Esophagus (tissue), 2 donors: ENCODE measurements at regions not wholly inside any gene's neighbourhood (a gene's known extent, or its start where the extent isn't known, plus 50 kb on each side); places are given as distances from the start of the nearest gene placed in this dataset.

Experiments
- H3K27ac ChIP-seq, 2 donors: one replicate each; pipeline ENCODE4 v1.5.1; 2013; ENCODE audit warnings: low read depth in 2 of 2, mild to moderate bottlenecking in 2 of 2, inconsistent platforms in 1 of 2, low read length in 1 of 2, moderate library complexity in 1 of 2
- H3K27me3 ChIP-seq, 2 donors: one replicate each; pipeline ENCODE4 v1.6.1; 2013; ENCODE audit warnings: low read length in 2 of 2, control low read depth in 1 of 2, mild to moderate bottlenecking in 1 of 2; ENCODE audit not compliant: insufficient read depth in 2 of 2, control insufficient read depth in 1 of 2
- H3K36me3 ChIP-seq, 2 donors: one replicate each; pipeline ENCODE4 v1.6.1; 2013; ENCODE audit warnings: low read length in 1 of 2; ENCODE audit not compliant: control insufficient read depth in 2 of 2, insufficient read depth in 2 of 2
- H3K4me1 ChIP-seq, 2 donors: one replicate each; pipeline ENCODE4 v1.6.1; 2013; ENCODE audit warnings: low read length in 1 of 2; ENCODE audit not compliant: control insufficient read depth in 2 of 2, insufficient read depth in 2 of 2
- H3K4me3 ChIP-seq, 2 donors: one replicate each; pipeline ENCODE4 v1.5.1; 2013; ENCODE audit warnings: low read length in 2 of 2, mild to moderate bottlenecking in 2 of 2, low read depth in 1 of 2, moderate library complexity in 1 of 2
- H3K9me3 ChIP-seq, 2 donors: one replicate each; pipeline ENCODE4 v1.6.1; 2013; ENCODE audit warnings: mild to moderate bottlenecking in 2 of 2, low read depth in 1 of 2, low read length in 1 of 2, moderate library complexity in 1 of 2; ENCODE audit not compliant: control insufficient read depth in 2 of 2, insufficient read depth in 1 of 2
- WGBS, 2 donors: extraction: QIAGEN DNeasy Blood & Tissue Kit; methylation state at CpG; one replicate each; pipeline ENCODE4 v1.1.7; 2013; 5-methylcytosine and 5-hydroxymethylcytosine counted together
- donor health status: healthy with polysubstance abuse.
- donor health status: Bipolar disorder and iron deficiency.

DNA sequence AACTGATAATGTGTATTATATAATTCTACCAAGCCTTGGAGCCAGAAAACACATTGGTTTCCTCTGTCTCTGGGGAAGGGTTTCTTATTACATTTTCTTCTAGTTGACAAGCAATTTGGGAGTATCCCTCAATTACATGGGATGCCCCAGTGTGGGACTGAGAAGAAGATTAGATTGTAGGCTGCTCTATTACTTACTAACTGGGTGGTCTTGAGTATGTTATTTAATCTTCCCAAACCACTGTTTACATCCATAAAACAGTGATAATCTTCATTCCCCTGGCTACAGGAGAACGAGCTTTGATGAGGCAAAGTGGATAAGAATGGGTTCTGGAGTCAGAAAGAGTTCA is 105.8 kb downstream of the TSEN15 start:
- Histone ChIP-seq H3K27me3 (no peaks in the 10 kb centered on the region), H3K9me3 (no peaks in the 10 kb centered on the region), H3K27ac (no peak overlapping the region), H3K4me3 (no peak overlapping the region), H3K4me1 (no peaks in the 10 kb centered on the region), H3K36me3 (no peaks in the 10 kb centered on the region)
- 42 to 51% methylated on average over 1 of the region's 1 CpG for WGBS, 2 donors

DNA sequence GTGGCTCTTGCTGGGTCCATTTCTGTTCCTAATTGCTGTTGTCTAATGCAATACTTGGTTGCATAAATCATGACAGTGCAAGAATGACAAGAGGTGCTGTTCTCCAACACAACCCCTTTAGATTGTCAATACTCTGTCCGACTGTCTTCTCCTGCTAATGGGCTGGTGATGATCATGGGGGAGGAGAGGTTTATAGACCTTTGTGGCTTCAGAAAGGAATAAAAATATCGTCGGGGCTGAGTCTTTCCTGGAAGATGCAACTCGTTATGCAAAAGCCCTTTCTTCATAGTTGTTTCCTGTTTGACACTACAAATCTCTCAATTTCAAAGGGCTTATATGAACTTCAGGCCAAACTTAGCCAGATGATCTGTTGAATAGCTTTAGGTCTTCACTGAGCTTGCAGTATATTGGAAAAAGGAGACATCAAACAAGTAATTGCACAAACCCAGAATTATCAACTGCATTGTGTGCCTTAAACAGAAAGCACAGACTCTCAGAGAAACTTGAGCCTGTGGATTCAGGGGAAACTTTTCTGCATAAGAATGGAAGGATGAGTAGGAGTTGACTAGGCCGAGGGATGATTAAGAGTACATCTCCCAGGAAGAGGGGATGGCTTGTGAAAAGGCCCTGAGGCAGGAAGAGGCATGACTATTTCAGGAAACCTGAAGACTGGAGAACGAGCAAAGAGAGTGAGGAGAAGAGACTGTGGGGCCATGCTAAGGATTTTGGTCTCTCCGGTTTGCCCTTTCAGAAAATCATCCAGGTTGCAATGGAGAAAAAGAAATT is 107.6 kb downstream of the TSEN15 start:
- Histone ChIP-seq H3K27ac (no peak overlapping the region), H3K9me3 (no peaks in the 10 kb centered on the region), H3K4me1 (no peaks in the 10 kb centered on the region), H3K27me3 (no peaks in the 10 kb centered on the region), H3K36me3 (no peaks in the 10 kb centered on the region), H3K4me3 (no peak overlapping the region)
- 65 to 68% methylated on average over 7 of the region's 7 CpGs for WGBS, 2 donors

- no peaks in the 10 kb centered on the region for H3K27me3 ChIP-seq
- no peak overlapping the region for H3K4me3 ChIP-seq
- H3K36me3 ChIP-seq = no peaks in the 10 kb centered on the region
- H3K27ac ChIP-seq = no peak overlapping the region
- H3K4me1 ChIP-seq = no peaks in the 10 kb centered on the region
- H3K9me3 ChIP-seq = peaks cover 0 to 2% of the 10 kb centered on the region in 2 donors
- WGBS, 2 donors = 80 to 82% methylated on average over 2 of the region's 2 CpGs
Measured at GRCh38 chr1:184160236-184160635, 108.7 kb downstream of the TSEN15 start.

GRCh38 chr1:184161071-184161698 is 109.7 kb downstream of the TSEN15 start:
- Histone ChIP-seq H3K4me1 (no peaks in the 10 kb centered on the region), H3K4me3 (no peak overlapping the region), H3K27me3 (no peaks in the 10 kb centered on the region), H3K27ac (no peak overlapping the region), H3K9me3 (peaks cover 0 to 2% of the 10 kb centered on the region in 2 donors), H3K36me3 (no peaks in the 10 kb centered on the region)
- WGBS, 2 donors = 59 to 65% methylated on average over 3 of the region's 3 CpGs

DNA sequence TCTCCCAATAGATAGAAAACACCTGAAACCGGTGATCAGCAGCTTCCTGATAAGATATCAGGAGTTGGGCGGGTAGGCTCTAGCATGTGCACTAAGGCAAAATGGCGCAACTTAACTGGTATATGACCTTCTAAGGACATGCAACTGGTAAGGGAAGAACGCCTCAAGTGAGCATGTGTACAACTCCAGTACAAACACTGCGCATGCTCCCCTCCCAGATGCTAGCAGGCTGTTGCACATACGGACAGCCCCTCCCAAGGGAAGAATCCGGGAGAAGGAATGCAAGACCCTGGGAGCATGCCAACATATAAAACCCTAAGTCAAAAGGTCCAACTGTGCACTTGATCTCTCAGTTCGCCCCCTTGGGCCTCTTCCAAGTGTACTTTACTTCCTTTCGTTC is 110.8 kb downstream of the TSEN15 start:
- H3K4me1 ChIP-seq = no peaks in the 10 kb centered on the region
- peaks cover 0 to 2% of the 10 kb centered on the region in 2 donors for H3K9me3 ChIP-seq
- no peak overlapping the region for H3K4me3 ChIP-seq
- WGBS, 2 donors = 70 to 74% methylated on average over 9 of the region's 9 CpGs
- H3K27ac ChIP-seq = no peak overlapping the region
- H3K36me3 ChIP-seq = no peaks in the 10 kb centered on the region
- no peaks in the 10 kb centered on the region for H3K27me3 ChIP-seq

- Histone ChIP-seq H3K27me3 (no peaks in the 10 kb centered on the region), H3K4me1 (no peaks in the 10 kb centered on the region), H3K4me3 (no peak overlapping the region), H3K36me3 (no peaks in the 10 kb centered on the region), H3K9me3 (peaks cover 0 to 2% of the 10 kb centered on the region in 2 donors), H3K27ac (no peak overlapping the region)
- 78 to 79% methylated on average over 3 of the region's 3 CpGs for WGBS, 2 donors
Measured at GRCh38 chr1:184163674-184164465, 112.3 kb downstream of the TSEN15 start.

DNA sequence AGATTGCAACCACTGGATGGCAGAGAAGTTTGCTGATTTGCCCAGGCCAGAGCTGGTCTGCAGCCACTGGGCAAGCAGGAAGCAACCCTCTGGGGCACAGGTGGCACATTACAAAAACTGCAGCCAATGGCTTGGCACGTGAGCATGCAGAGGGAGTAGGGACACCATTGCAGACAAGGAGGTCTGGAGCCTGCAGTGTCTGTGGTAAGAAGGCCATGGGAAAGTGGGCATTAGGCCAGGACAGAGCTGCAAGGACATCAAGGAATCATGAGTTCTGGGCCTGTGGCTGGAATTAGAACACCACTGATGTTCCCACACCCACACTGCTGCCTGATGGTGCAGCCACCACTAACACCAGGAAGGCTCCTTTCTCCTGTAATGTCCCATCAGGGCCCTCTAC is 113.0 kb downstream of the TSEN15 start:
- Histone ChIP-seq H3K4me1 (no peaks in the 10 kb centered on the region), H3K4me3 (no peak overlapping the region), H3K27ac (no peak overlapping the region), H3K9me3 (peaks cover 0 to 2% of the 10 kb centered on the region in 2 donors), H3K27me3 (no peaks in the 10 kb centered on the region), H3K36me3 (no peaks in the 10 kb centered on the region)
- 81 to 94% methylated on average over 1 of the region's 1 CpG for WGBS, 2 donors

- Histone ChIP-seq H3K27ac (no peak overlapping the region), H3K36me3 (no peaks in the 10 kb centered on the region), H3K9me3 (peaks cover 0 to 2% of the 10 kb centered on the region in 2 donors), H3K4me3 (no peak overlapping the region), H3K4me1 (no peaks in the 10 kb centered on the region), H3K27me3 (no peaks in the 10 kb centered on the region)
- WGBS, 2 donors = 84 to 85% methylated on average over 3 of the region's 3 CpGs
Measured at GRCh38 chr1:184166485-184166884, 115.0 kb downstream of the TSEN15 start.

DNA sequence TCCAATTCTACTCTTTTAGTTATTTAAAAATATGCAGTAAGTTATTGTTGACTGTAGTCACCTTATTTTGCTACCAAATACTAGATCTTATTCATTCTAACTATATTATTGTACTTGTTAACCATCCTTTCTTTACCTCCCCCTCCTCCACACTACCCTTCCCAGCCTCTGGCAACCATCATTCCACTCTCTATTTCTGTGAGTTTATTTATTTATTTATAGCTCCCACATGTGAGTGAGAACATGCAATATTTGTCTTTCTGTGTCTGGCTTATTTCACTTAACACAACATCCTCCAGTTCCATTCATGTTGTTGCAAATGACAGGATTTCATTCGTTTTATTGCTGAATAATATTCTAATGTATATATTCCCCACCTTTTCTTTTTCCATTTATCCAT is 115.8 kb downstream of the TSEN15 start:
- no peaks in the 10 kb centered on the region for H3K36me3 ChIP-seq
- no peak overlapping the region for H3K27ac ChIP-seq
- H3K27me3 ChIP-seq = no peaks in the 10 kb centered on the region
- WGBS, 2 donors = 57% methylated on average over 1 of the region's 1 CpG
- H3K9me3 ChIP-seq = peaks cover 0 to 2% of the 10 kb centered on the region in 2 donors
- H3K4me3 ChIP-seq = no peak overlapping the region
- no peaks in the 10 kb centered on the region for H3K4me1 ChIP-seq
